Right ventricle myocardium inferior (tissue), 1 donor: ENCODE measurements at regions not wholly inside any gene's neighbourhood (a gene's known extent, or its start where the extent isn't known, plus 50 kb on each side); places are given as distances from the start of the nearest gene placed in this dataset.

Experiments
- ATAC-seq: fragments of 200-7000 bp; cut with Tn5 transposase; one replicate; pipeline ENCODE4 v1.9.1; 2020; ENCODE audit warnings: mild to moderate bottlenecking, moderate library complexity
- DNase-seq: peaks from one replicate; pipeline ENCODE4 v3.0.0; 2021; ENCODE audit errors: missing footprints
- intact Hi-C: fragments of 100-400 bp; cut with DNase I; formaldehyde crosslinking; loops from one replicate; pipeline ENCODE4 v1.11.0; 2022
- donor health status: DM: no; HTN: yes; CAD: no; lungs with severe emphysema.

- ATAC-seq (no peak), DNase-seq (no peak)
- intact Hi-C loops, result no loop called here
These were observed 83.2 kb upstream of the DMRTA1 start for GRCh38 chr9:22363421-22363887.

DNA sequence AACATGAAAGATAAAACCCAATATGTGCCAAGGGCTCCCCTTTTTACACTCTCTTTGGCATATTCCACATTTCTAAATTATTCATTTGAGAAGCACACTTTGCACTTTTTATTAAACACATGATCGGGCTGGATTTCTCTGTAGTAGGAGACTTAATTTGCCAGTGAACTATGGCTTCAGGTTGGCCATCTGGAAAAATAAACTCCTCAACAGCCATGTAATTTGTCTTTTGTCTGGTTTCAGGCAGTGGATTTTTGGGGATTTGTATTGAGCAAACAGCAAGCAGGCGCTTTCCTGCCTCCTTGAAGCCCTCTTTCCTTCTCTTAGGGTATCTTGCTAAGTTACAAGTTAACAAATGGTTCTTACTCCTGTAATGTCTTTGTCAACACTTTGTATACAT, 73.0 kb upstream of the DMRTA1 start:
- no peak for DNase-seq
- intact Hi-C loops, result no loop called here
- ATAC-seq, result no peak

DNA sequence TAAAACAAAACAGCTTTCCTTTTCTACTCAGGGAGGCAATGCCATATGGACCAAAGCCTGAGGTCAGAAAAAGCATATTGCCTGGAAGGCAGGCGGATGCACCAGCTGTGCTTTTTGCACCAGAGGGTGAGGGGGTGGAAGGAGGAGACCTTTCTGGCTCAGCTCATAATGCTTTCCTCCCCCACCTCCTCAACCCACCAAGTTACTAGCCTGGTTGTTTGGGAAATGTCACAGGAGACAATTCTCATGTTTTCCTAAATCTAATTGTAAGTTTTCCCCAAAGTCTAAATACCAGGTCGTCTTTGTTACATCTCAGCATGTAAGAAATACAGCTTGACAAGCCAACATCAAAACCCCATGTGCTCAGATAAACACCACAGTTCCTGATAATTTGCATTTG, 72.6 kb upstream of the DMRTA1 start:
- intact Hi-C loops, result no loop called here
- DNase-seq (no peak), ATAC-seq (no peak)

DNA sequence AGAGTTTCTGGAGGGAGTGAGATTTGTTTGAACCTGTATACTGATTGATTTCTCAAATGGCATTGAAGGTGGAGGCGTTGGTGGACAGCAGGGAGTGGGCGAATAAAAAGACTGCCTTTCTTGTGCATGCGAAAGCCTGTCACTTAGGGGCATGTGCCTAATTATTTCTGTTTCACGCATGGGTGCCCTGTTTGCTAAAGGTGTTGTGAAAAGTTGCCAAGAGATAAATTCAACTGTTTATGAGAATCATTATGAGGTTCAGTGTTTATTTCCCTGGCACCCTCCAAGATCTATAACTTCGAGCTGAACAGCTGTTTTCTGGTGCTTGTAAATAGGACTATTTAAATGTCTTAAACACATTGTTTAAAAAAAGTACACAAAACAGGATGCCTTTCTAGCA, 67.4 kb upstream of the DMRTA1 start:
- ATAC-seq, result no peak
- intact Hi-C loops, result no loop called here
- DNase-seq, result no peak

- no peak for ATAC-seq
- intact Hi-C loops, result no loop called here
- DNase-seq, result no peak
These were observed 65.5 kb upstream of the DMRTA1 start for GRCh38 chr9:22381170-22381569.

GRCh38 chr9:22382331-22382730, 64.3 kb upstream of the DMRTA1 start:
- intact Hi-C loops, result no loop called here
- DNase-seq (no peak), ATAC-seq (no peak)

DNA sequence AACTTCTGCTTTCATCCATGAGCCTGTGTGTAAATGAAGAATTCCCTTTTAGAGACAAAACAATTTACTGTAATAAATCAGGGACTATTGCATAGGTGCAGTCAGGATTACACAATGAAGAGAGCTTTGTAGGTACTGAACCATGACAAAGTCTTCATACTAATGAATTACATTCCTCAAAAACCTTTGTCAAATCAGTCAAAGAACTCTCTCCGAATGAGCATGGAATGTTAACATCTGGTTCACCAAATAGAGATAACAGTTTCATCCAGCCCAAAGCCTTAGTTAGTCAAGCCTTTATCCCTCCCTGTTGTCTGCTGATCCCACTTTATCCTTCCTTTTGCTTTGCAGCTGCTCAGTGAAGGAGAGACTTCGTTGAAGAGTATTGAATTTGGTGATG, 62.9 kb upstream of the DMRTA1 start:
- ATAC-seq, result no peak
- DNase-seq, result no peak
- intact Hi-C loops, result no loop called here

- DNase-seq (no peak), ATAC-seq (no peak)
- intact Hi-C loops, result no loop called here
These were observed 57.4 kb upstream of the DMRTA1 start for GRCh38 chr9:22389271-22389670.

DNA sequence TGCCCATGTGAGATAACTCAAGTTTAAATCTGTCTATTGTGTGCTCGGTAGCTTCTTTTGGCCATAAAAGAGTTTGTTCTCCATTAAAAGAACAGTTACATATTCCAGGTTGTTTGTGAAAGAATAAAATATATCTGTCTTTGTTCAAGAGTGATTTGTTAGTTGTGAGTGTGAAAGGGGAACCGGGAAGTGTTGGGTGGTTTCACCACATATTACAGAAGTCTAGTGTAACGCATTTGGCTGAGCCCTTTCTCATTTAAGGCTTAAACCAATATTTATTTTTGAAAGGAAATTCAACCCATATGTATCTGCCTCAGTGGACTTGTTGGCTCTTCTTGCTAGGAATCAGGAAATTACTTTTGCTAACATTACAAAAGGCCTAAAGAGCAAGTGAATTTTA, 54.1 kb upstream of the DMRTA1 start:
- DNase-seq (no peak), ATAC-seq (no peak)
- intact Hi-C loops, result loop anchor here (5.0 kb wide), 1 partner anchor 50 kb away; no protein-coding TSS in a partner anchor

DNA sequence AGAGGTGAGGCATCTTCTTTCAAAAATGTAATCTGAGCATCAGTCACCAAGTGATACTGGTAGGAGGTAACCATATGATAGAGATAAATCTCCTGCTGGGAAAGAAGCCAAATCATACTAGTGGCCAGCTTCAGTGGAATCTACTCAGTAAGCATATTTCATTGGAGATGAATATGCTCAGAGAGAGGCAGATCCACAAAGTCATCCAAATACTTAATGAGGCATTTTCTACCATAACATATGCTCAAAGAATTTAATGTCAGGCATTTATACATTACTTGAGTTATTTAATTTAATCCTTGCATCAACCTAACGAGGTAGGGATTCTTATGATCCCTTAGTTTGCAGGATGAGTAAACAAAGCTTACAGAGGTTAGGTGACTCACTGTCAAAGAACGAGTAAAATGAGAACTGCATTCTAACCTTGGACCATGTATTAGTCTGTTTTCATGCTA, 50.9 kb upstream of the DMRTA1 start:
- ATAC-seq (no peak), DNase-seq (no peak)
- intact Hi-C loops, result no loop called here
